ENCODE measurements at regions not wholly inside any gene's neighbourhood (a gene's known extent, or its start where the extent isn't known, plus 50 kb on each side); places are given as distances from the start of the nearest gene placed in this dataset.

GRCh38 chr7:22670422-22670815 lies 56.6 kb upstream of the IL6 start (continued):
- TF ChIP-seq USF1 (IDR thresholded peaks at IDR 0.05; ENCODE audit: borderline replicate concordance, low read depth) (no peak), TEAD4 (IDR thresholded peaks at IDR 0.05; ENCODE audit: borderline replicate concordance, insufficient read depth) (no peak), PBX3 (IDR thresholded peaks at IDR 0.05) (no peak), FOXJ3 (CRISPR knock-in tag; IDR thresholded peaks at IDR 0.05) (no peak), NRF1 (IDR thresholded peaks at IDR 0.05; ENCODE audit: low read depth, low read length) (no peak), ELF1 (IDR thresholded peaks at IDR 0.05) (no peak)

DNA sequence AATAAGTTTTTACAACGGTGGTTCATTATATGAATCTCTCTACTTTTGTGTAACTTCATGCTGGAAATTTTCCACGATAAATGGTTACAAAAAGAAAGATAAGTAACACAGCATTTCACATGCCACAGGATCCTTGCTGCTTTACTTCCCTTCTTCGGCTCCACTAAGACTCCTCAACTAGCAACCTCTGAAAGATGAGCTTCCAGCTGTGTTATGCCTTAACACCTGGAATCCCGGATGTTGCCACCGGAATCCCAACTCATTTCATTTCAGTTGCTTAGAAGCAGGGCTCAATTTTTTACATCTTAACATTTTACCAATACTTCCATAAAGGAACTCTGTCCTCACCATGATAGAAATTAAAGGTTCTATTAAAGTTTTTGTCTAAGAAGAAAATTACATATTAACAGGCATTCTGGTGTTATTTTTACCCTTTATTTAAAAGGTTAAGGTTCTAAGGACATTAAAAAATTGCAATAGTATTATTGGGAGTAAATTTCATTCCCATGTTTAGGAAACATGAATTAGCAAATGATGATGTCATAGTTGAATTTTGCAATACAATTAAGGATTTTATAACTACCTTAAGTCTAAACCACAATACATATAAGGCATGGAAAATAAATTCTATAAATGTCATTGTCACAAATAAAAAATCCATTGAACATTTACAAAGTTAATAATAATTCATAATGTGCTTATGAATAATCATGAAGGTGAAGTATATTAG lies 57.1 kb upstream of the IL6 start:
- POLR2A ChIA-PET, result interaction anchor here (0.6 kb wide), 1 partner anchor 1362 kb away, joined by 4 read pairs; no protein-coding TSS in a partner anchor
- Histone ChIP-seq H3K4me1 (ENCODE audit: control insufficient read depth in 1 of 2, insufficient read depth in 2 of 2, low read depth in 1 of 2, low read length in 1 of 2) (0 out of 4 replicates have a peak, but pooled peaks cover 0 to 6% of the 10 kb centered on the region in 2 experiments), H3K27ac (ENCODE audit: low read depth in 2 of 2, low read length in 1 of 2) (no peak overlapping the region), H3K9ac (no peak overlapping the region), H3K9me2 (no peaks in the 10 kb centered on the region), H3K4me3 (ENCODE audit: low read depth in 2 of 2, low read length in 1 of 2) (no peak overlapping the region), H3K4me2 (no peak overlapping the region), H3K79me2 (ENCODE audit: insufficient read depth) (no peaks in the 10 kb centered on the region), H4K20me1 (ENCODE audit: insufficient read depth) (no peaks in the 10 kb centered on the region), H3K9me3 (no peaks in the 10 kb centered on the region), H2AFZ (ENCODE audit: low read depth) (no peak overlapping the region), H3K27me3 (ENCODE audit: insufficient read depth) (peaks cover 11% of the 10 kb centered on the region), H3K36me3 (replicated peaks in 1 of 2; ENCODE audit: control insufficient read depth in 1 of 2, insufficient read depth in 2 of 2, low read length in 1 of 2) (no peaks in the 10 kb centered on the region), H3F3A (replicated peaks; ENCODE audit: insufficient read depth) (peaks cover 5% of the 10 kb centered on the region)
- 12% methylated on average over 5 of the region's 5 CpGs for WGBS (ENCODE audit: low lambda C conversion rate)
- TF ChIP-seq, protein P1, sequence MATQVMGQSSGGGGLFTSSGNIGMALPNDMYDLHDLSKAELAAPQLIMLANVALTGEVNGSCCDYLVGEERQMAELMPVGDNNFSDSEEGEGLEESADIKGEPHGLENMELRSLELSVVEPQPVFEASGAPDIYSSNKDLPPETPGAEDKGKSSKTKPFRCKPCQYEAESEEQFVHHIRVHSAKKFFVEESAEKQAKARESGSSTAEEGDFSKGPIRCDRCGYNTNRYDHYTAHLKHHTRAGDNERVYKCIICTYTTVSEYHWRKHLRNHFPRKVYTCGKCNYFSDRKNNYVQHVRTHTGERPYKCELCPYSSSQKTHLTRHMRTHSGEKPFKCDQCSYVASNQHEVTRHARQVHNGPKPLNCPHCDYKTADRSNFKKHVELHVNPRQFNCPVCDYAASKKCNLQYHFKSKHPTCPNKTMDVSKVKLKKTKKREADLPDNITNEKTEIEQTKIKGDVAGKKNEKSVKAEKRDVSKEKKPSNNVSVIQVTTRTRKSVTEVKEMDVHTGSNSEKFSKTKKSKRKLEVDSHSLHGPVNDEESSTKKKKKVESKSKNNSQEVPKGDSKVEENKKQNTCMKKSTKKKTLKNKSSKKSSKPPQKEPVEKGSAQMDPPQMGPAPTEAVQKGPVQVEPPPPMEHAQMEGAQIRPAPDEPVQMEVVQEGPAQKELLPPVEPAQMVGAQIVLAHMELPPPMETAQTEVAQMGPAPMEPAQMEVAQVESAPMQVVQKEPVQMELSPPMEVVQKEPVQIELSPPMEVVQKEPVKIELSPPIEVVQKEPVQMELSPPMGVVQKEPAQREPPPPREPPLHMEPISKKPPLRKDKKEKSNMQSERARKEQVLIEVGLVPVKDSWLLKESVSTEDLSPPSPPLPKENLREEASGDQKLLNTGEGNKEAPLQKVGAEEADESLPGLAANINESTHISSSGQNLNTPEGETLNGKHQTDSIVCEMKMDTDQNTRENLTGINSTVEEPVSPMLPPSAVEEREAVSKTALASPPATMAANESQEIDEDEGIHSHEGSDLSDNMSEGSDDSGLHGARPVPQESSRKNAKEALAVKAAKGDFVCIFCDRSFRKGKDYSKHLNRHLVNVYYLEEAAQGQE (IDR thresholded peaks at IDR 0.05; ENCODE audit: low read depth, low read length), result no peak
- TF ChIP-seq NRF1 (IDR thresholded peaks at IDR 0.05; ENCODE audit: low read depth, low read length), result no peak
- no peak for TF ChIP-seq FOXM1 (IDR thresholded peaks at IDR 0.05; ENCODE audit: low read depth)
- TF ChIP-seq RXRA (IDR thresholded peaks at IDR 0.05; ENCODE audit: borderline replicate concordance, low read depth), result no peak
- TF ChIP-seq NFIC (IDR thresholded peaks at IDR 0.05; ENCODE audit: borderline replicate concordance), result no peak
- no peak for TF ChIP-seq PBX3 (IDR thresholded peaks at IDR 0.05)
- no peak for TF ChIP-seq USF2 (IDR thresholded peaks at IDR 0.05; ENCODE audit: borderline replicate concordance, low read depth, low read length)
- no peak for TF ChIP-seq RCOR1 (IDR thresholded peaks at IDR 0.05; ENCODE audit: low read length)
- no peak for TF ChIP-seq POLR2AphosphoS5 (IDR thresholded peaks at IDR 0.05; ENCODE audit: low read depth, low read length)
- TF ChIP-seq, protein P2, sequence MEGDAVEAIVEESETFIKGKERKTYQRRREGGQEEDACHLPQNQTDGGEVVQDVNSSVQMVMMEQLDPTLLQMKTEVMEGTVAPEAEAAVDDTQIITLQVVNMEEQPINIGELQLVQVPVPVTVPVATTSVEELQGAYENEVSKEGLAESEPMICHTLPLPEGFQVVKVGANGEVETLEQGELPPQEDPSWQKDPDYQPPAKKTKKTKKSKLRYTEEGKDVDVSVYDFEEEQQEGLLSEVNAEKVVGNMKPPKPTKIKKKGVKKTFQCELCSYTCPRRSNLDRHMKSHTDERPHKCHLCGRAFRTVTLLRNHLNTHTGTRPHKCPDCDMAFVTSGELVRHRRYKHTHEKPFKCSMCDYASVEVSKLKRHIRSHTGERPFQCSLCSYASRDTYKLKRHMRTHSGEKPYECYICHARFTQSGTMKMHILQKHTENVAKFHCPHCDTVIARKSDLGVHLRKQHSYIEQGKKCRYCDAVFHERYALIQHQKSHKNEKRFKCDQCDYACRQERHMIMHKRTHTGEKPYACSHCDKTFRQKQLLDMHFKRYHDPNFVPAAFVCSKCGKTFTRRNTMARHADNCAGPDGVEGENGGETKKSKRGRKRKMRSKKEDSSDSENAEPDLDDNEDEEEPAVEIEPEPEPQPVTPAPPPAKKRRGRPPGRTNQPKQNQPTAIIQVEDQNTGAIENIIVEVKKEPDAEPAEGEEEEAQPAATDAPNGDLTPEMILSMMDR (IDR thresholded peaks at IDR 0.05), result no peak
- TF ChIP-seq YY1 (IDR thresholded peaks at IDR 0.05; ENCODE audit: low read depth), result no peak
- no peak for DNase-seq
- CTCF ChIA-PET, result interaction anchor here (0.9 to 1.5 kb wide), 3 partner anchors 8 to 385 kb away, joined by 3 read pairs; no protein-coding TSS in a partner anchor

Data from SK-N-SH (cell line).